ENCODE measurements at regions not wholly inside any gene's neighbourhood (a gene's known extent, or its start where the extent isn't known, plus 50 kb on each side); places are given as distances from the start of the nearest gene placed in this dataset.
A peak's percentile ranks its signal among the peaks of the same experiment; 100 is the strongest.
"Not testable (repeated sequence)": the region's sequence is repeated elsewhere in the genome, so short reads cannot be mapped to it uniquely, and the experiment has no call there.

DNA sequence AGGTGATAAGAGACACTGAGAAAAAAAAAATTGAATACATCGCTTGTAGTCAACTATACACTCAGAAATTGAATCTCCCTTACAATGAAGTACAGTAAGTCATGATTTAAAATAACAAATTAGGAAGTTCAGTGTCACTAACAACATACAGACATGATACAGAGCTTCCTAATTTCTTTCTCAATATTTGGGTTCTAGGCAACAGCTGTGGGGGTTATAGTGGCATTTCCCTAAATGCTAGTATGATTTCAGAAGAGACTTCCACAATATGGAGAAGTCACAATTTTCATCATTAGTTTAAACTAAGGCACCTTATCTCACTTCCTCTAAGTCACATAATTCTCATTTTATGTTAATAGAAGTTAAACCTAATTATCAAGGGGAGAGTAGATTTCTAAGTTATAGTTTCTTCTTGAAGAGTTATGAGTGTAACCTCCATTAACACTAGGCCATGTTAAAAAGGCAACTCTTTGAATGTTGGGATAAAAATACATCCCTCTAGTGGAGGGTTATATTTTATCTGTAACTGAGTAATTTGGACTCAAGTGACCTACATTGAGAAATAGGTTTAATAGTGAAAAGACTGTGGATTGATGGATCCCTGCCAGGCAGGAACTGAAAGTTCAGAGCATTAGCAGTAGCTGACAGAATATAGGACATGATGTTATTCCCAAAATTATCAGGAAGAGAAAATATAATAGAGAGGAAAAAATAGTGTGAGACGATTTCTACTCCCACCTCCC lies 286.0 kb upstream of the SUCLG2 start:
- peak in 1 of 2 experiments; percentile 1 for DNase-seq

DNA sequence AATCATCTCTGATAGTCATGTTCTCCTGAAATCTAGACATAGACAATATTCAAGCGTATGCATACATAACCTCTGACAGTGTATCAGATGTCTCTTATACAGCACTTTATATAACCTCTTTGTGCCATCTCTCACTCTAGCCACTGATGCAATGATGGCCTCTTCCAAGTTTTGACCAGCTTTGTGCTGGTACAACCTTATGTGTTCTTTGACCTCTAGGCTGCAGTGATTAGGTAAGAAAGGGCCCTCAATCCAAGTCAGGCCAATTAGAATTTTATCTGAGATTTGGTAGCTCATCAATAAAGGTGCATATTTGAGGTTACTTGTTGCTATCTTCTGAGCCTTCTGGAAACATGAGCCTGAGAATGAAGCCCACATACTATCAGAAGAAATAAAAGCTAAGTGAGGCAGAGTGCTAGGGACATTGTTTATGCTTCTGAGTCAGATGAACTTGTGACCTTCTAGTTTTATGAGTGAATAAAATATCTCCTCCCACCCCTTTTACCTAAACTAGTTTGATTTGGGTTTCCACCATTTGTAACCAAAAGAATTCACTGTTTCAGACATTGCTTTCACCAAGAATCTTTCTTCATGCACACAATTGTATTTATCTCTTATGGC lies 283.2 kb upstream of the SUCLG2 start:
- no peak for DNase-seq

DNA sequence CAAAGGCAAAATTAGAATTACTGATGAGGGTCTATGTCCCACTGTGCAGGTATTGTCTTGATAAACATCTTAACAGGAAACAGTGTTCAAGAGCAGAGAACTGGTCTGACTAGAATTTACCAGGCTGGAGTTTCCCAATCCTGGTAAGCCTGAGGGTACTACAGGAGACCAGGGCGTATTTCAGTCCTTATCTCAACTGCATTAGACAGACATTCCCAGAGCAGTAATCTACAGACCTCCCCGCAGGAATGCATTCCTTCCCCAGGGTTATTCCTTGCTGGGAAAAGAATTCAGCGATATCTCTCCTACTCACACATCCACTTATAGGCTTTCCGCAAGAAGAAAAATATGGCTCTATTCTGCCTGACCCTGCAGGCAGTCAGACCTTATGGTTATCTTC lies 276.0 kb upstream of the SUCLG2 start:
- not testable (repeated sequence) for DNase-seq

DNA sequence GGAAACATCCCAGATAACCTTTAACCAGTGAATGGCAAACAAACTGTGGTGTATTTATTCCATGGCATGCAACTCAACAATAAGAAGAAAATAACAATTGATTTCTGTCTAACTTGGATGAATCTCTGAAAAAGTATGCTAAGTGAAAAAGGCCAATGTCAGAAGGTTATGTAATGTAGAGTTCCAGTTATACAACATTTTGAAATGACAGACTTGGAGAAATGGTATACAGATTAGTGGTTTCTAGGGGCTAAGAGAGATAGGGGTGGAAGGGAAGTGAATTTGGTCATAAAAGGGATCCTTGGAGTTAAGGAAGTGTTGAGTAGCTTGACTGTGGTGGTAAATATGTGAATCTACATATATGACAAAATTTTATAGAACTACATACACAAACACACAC lies 269.4 kb upstream of the SUCLG2 start:
- no peak for DNase-seq

DNA sequence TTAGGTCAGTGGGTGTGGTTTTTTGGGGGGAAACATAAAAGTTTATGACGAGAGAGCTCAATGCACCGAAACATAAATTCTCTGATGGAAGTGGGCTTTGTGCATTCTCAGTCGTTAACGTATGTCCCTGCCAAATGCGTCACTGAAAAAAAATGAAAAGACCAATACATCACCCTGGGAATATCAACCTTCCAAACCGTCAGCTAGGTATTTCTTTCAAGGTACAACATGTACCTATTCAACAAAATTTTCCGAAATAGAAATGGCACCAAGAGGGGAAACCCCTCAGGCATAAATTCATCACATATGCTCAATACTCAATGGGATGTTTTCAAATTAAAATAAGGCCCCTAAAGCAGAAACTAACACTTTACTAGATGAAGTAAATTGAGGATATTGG lies 266.6 kb upstream of the SUCLG2 start:
- no peak for DNase-seq

DNA sequence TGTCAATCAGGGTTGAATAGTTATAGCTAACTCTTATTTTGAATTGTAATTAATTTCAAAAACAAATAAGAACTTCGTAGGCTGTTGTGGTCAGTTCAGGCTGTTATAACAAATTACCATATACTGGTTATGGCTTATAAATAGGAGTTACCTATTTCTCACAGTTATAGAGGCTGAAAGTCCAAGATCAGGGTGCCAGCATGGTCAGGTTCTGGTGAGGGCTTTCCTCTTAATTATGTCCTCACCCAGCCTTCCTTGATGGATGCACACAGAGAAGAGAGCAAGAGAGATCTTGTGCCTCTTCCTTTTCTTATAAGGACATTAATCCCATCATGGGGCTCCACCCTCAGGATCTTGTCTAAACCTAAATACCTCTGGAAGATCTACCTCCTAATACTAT lies 265.9 kb upstream of the SUCLG2 start:
- DNase-seq, result no peak

DNA sequence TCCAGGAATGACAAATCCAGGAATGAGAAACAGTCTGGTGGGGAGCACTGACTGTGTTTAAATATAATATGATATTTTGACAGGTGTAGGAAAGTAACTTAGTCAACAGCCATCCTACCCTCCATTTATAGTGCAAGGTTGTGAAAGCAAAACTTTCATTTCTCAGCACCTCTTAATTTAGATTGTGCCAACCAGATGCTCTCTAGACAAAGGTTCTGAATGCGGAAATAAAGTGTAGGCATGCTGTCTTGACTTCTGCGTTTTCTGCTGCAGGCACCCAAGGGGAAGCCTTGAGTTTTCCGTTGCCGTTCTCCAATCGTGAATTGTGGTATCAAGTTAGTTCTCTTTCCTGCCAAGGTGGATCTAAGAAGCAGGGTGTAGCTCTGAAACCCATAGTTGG lies 261.9 kb upstream of the SUCLG2 start:
- no peak for DNase-seq

DNA sequence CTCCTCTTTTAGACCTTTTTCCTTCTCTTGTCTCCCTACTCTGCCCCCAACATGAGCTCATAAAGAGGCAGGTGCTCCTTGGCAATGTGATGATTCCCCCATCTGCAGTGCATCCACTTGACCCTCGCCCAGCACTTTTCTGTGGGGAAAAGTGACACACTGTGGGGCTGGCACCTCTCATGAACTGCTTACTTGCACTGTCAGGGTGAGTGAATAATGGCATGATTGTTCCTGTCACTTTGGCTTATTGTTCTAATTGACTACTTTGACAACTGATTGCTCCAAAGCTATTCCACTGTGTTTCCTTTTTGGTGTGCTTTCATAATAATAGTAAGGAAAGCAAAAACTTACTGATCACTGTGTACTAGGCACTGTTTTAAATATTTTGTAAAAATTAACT lies 253.3 kb upstream of the SUCLG2 start:
- no peak for DNase-seq

DNA sequence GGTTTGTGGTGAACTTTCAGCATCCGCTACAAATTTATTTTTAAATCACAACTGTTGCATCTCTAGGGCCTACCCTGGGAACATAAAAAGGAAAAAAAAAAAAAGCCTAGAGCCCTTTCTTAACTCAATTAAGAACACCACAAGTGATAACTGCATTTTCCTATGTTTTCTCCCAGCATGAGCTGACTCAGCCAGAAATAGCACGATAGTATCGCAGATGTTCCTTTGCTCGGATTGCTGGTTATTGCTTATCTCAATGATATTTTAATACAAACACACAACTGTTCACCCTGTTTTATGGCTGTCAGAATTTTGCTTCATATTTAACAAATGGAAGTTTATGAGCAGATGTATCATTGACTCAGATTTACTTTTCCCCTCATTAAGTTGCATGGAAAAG lies 251.8 kb upstream of the SUCLG2 start:
- DNase-seq, result no peak

DNA sequence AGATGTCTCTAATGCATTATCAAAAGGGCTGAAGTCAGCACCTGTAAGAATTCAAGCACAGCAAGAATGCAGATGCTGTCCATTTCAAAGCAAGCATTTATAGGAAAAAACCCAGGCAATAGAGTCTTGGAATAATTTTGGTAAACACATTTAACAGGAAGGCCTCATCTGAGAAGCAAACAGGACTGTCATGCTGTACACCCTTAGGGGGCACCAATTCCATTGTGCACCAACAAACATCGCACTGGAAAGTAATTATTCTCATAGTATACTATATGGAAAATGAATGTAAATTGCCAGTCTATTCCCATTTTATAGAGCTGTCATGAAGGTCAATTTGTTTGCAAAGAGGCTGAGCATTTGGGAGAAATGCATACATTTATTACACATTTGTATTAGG lies 247.3 kb upstream of the SUCLG2 start:
- peak in 1 of 2 experiments; percentile 4 for DNase-seq

DNA sequence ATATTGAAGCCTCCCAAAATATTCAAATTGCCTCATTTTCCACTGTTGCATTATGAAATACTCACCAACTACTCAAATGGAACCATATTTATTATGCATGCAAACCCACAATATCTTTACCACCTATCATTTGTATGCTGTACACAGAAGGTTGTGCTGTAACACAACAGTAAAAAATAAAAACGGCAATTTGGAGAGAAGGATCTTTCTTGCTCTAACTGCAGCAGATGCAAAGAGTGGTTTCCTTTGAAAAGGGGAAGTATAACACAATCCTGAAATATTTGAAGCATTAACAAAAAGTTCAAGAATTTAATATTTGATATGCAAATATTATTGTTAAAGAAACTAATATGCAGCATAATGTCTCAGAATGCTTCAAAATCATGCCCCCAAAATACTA lies 244.5 kb upstream of the SUCLG2 start:
- DNase-seq, result no peak

DNA sequence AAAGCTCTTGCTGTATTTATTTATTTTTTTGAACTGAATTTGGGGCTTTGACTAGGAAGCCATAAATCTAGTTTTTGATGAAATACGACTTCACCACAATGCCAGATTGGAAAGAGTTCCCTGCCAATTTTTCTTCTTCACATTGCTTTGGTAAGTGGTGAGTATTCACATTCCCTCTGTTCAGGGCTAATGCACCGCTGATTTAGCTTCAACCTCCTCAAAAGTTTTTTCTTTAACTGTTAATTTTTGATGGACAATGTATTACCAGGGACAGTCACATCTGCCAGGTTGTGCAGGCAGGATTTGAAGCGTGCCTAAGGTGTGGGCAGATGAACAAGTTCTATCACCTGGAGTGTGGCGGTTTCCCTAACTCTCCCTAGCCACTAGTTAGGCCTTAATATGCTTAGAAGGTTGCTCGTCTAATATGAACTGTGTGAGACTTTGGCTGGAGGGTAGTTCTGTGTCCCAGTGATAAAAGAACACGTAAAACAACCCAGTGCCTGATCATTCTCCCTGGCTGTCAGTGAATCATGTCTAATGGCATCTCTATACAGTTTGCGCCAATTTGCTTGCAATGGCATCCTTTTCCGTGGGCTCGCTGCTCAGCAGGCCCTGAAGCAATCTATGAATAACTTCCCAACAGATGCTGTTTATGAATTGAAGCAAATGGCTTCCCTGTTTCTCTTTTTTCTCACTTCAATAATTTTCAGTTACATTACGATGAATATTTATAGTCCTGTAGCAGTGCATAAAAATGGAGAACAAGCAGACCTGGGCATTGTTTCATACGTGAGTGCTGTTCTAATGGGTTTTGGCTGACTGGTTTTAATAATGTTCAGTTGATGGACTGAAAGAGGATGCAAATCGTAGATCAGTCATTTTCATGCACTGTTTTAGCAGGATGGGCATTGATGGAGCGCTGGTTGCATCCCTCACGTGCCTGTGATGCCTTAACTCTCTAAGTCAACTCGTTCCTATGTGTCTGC lies 243.2 kb upstream of the SUCLG2 start:
- peak in 1 of 2 experiments; percentile 41 for DNase-seq

DNA sequence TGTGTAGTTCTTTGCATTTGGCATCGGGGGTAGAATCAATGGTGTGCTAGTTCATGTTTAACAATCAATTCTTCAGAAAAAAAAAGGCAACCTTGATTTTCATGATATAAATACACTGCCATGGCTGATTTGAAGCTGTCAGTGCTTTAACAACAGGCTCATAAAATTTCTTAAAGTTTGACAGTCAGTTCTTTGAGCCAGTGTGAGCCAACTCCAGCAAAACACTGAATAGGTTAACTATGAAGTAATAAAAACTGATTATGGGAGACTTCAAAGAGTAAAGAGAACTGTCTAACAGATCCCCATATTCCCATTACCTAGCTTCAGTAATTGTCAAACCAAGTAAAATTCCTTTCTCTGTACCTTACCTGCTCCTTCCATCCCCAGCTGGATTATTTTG lies 241.7 kb upstream of the SUCLG2 start:
- DNase-seq, result no peak

DNA sequence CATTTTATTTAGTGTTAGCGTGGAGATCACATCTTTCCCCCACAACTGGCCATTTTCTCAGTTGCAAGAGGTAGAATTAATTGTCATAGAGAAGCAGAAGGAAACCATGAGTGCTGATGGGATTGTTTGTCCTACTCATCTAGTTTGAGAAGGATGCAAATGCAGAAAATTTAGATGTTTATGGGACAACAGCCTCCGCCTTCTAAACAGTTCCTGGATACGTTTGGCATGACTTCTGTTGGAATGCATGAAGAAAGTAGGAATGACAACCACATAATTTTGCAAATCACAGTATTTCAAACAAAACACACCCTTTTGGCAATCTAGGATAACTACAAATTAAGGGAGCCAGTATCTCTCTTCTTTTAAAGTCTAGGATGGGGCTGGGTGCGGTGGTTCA lies 240.1 kb upstream of the SUCLG2 start:
- no peak for DNase-seq

DNA sequence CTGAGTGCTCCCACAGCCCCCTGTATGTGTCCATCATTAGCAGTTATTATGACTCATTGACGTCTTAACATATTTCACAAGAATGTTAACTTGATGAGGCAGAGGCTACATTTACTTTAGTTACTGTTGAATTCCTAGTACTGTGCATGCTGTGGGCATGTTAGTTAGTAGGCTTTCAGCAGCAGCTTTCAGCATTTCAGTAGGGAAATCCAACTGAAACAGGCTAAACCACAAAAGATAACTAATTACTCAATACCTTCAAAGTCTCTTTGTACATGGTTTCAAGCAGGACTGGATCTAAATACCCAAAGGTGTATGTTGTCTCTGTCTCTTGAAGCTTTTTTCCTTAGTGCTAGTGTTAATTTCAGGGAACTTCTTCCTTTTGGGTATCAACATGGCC lies 229.9 kb upstream of the SUCLG2 start:
- no peak for DNase-seq

DNA sequence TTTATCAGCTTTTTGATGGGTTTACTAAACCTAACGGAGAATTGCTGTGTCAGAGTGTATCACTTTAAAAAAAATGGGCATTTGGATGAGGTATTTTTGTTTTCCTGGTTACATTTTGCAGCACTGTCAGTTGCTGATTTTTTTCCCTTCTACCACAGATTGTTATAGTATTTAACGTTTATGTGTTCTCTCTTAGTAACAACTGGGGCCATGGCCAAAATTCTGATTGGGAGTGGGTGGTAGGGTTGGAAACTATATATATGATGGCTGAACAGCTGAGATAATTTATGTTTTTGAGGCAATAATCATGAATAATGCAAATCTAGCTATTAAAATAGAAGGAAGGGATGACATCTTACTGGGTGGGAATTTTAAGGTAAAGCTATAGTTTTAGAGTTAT lies 229.4 kb upstream of the SUCLG2 start:
- no peak for DNase-seq

DNA sequence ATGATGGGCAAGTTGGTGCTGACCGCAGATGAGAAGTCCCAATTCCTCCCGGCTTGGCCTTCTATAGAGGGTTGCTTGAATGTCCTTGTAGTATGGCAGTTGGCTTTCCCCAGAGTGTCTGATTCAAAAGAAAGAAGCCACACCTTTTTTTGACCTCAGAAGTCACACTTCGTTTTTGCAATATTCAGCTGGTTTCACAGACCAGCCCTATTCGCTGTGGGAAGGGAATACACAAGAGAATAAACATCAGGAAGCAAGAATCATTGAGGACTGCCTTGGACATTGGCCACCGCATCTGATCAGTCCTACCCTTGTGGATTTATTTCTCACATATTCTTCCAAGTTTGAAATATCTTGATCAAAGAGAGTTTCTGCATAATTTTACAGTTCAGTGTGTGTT lies 228.6 kb upstream of the SUCLG2 start:
- no peak for DNase-seq

DNA sequence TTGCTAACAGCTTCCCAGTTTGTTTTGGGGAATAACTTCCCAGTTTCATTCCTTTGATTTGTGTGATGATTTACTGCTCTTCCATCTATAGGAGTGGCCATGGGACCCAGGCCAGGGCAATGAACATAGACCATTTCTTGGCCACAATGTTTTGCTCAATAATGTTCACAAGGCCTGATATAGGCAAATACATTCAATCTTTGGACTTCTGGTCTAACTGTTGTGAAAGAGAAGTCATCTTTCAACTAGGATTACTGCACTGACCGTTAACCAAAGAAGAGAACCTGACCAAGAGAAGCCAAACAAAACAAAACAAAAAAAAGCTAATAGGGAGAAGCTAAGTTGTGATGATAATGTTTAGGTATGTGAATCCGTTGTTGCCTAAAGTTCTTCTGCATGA lies 221.8 kb upstream of the SUCLG2 start:
- DNase-seq, result no peak

DNA sequence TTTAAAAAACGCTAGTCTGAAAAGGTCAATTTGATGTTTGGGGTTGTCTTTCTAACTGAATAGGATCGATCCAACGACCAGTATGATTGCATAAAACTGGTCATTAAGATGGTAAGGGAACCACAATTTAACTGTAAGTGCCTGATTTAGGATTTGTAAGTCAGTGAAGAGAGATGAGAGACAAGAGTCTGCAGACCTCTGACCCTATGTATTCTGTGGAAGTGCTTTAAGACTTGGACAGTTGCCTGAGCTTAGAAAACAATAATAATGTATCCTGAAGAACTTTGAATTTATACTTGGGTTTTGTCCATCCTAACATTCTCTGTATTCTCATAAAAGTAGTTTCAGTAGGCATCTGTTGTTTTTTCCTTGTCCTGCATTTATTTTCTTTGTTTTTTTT lies 221.4 kb upstream of the SUCLG2 start:
- no peak for DNase-seq

DNA sequence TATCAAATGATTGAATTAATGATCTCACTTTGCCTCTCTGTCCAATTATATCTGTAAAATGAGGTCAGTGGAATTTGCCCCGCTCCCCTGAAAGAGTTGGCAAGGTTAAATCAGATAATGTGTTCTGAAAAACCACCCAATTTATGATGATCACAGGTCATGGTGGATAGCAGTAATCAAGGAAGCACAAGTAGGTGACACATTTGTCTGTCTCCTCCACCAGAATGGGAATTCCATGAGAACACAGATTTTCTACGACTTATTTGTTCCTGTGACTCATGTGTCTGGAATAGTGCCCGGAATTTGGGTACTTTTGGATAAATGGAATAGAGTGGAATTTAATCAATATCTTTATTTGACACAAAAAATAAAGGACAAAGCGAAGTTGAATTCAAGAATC lies 220.9 kb upstream of the SUCLG2 start:
- peak in 1 of 2 experiments; percentile 32 for DNase-seq

DNA sequence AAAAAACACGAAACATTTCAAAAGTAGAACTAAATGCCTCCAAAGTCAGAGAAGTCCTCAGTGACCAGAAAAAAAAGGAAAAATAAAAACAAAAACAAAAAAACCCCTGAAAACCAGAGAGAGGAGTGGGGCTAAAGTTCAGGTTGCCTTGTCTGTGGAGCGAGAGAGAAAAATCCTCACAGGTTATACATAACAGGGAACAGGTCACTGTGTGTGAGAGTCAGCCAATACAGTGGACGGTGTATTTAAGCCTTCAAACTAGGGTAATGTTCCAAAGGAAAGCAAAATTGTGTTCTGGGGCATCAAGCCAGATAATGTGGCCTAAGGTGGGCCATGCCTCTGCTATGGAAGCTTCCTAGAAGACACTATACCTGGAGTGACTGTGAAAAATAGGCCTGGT lies 216.1 kb upstream of the SUCLG2 start:
- DNase-seq, result no peak

DNA sequence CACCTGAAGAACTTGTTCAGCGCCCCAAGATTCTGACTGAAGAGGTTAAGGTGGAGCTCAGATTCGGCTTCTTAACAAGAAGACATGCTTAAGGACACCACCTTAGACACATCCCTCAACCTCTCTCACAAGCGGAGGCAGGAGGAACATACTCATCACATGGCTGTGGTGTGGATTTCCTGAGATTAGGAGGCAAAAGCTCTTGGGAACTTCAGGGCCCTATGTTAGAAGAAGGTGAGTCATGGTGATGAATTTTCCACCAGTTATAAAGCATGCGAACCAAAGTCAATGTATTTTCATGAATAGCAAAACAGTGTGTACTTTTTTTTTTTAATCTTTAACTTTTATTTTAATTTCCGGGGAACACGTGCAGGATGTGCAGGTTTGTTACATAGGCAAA lies 212.2 kb upstream of the SUCLG2 start:
- no peak for DNase-seq

DNA sequence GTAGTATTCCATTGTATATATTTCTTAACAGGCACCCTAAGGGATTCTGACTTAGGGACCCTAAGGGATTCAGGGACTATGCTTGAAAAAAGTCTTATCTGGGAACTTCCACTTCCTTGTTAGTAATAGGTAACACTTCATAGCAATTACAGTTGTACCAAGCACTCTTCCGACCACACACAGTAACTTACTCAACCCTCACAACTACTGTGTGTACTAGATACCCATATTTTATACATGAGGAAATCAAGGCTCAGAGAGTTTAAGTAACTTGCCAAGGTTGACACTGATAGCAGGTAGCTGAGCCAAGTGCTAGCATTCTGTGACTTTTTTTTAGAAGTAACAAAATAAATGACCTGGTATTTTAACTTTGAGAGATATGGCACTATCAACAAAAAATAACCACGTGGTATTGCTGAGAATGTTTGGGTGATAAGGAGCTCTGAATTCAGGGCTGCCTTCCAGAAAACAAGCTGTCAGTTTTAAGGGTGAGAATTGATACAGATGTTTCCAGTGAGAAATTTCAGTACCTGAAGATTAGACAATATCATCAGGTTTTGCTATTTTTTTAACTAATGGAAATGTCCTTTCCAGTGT lies 210.3 kb upstream of the SUCLG2 start:
- DNase-seq, result no peak
